Stimulated activated CD4-positive, alpha-beta T cell treated with anti-CD3 and anti-CD28 coated beads, TNF-alpha, amount 100 ng/mL, for 4 hours (primary cell): ENCODE measurements at regions not wholly inside any gene's neighbourhood (a gene's known extent, or its start where the extent isn't known, plus 50 kb on each side); places are given as distances from the start of the nearest gene placed in this dataset.
"Not testable (repeated sequence)": the region's sequence is repeated elsewhere in the genome, so short reads cannot be mapped to it uniquely, and the experiment has no call there.

Experiments used
- DNase-seq, 3 experiments: peaks; one replicate each; pipeline ENCODE4 v3.0.0-alpha.2; 2020; ENCODE audit warnings: low read depth in 3 of 3

DNA sequence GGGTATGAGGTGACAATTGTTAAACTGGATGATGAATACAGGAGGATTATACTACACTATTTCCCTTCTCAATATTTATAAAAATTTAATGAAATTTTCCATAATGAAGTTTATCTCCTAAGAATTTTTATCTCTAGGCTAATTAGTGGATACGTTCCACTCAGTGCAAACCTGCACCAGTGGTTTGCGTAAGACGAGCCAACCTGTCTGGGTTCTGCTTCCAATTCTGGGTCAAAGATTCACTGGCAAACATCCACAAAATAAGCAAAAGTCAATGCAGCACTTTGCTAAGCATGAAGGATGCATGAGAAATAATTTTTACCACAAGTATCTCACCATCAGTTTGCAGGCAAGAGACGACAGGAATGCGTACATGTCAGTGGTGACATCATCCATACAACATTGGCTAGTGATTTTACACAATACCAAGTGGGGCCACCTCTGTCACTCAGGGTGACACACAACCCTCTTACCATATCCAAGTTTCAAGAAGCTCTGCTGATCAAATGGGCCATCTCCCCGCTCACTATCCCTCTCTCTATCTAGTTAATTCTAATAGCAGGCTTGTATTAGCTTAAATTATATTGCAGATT is 51.7 kb downstream of the FAM50B start:
- DNase-seq = no peak

DNA sequence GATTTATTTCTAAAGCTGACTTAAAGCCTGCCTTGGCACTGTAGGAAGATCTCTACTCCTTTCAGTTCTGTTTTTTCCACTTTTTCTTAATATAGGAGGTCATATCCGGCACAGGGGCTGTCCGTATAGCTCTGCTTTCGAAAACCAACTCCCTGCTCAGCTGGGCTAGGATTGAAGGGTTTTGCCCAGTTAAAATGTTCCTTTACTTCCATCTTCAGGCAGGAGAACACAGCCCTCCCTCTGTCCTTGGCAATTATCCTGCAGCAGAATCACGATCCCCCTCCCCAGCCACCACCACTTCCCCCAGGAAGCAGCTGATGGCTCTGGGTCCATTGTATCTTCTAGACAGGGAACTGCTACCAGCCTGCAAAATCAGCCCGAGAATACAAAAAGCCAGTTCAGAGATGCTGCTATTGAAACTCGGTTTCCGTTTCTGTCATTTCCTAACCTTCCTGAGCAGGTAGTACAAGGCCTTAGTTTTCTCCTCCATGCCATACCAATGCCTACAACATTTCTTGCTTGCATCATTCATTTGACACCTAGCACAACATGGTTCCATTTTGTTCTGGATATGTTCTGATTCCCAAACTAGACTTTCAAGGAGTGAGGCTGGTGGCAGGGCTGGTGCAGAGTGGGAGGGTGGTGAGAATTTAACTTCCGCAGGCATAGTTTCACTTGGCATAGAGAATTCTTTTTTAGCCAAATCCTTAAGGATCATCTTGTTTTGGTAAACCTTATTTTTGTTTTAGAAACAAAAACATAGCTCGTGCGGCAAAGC is 53.9 kb downstream of the FAM50B start:
- DNase-seq = no peak

DNA sequence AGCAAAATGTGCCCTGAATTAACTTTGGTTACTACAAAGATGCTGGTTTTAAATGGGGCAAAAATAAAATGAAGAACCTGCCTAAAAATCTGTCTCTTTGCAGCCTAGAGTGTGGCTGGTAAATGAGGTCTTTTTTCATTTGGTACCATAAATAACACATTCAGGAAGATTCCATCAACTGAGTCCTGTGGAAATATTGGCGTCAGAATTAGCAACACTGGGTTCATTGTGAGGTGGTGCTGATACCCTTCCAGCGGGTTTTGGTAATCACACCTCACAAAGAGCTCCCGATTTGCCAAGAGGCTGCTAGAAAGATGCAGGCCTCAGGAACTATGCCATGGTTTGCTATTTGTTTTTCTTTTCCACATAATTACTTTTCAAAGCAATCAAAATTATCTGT is 55.3 kb downstream of the FAM50B start:
- DNase-seq = no peak

DNA sequence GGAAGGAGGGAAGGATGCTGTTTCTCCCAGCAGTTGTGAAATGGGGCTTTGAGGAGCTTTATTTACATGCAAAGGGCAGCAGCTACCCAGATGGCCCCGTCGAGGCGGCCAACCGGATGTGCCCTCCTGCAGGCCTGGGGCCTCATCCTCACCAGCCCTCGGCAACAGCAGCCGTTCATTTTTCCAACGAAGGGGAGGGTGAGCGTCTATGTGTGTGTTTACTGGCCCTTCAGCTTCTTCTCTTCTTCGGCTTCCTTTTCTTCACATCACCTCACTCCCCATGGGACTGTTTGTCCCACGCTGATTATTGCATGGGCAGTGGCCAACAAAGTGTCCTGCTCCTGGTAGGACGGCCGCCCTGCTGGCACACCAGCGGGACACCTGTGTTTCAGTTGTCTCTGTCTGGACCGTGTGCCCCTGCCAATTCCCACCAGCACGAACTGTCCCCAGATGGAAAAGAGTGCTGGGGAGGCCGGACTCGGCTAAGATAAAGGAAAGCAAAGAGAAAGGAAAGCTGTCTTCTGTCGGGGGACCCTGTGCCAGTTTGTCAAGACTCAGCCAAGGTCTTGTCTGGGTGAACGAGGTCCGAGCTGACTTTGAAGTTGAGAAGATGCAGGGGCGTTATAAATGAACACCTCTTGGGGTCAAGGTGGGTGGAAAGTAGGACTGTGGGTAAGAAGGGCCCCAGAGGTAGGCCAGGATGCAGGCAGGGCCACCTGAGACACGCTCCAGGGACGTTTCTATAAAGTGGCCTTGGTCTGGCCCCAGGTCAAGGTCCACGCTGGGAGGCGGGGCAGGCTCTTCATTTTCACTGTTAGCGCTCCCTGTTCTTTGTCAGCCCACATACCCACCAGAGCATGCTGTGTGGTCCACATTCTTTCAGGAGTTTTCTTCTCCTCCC is 57.0 kb downstream of the FAM50B start:
- no peak for DNase-seq

DNA sequence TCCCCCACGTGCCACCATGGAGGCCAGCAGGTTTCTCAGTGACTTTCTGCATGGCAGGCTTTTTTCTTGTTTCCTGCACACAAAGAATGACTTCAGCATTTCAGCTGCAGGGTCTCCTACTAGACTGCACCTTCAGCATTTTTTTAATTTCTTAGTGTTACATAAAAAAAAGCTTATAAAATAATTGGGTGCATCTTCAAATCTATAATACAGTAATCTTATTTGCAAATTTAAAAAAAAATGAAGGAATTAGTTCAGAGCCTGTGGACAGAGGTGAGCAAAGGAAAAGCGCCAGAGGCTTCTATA is 57.6 kb downstream of the FAM50B start:
- DNase-seq = no peak

DNA sequence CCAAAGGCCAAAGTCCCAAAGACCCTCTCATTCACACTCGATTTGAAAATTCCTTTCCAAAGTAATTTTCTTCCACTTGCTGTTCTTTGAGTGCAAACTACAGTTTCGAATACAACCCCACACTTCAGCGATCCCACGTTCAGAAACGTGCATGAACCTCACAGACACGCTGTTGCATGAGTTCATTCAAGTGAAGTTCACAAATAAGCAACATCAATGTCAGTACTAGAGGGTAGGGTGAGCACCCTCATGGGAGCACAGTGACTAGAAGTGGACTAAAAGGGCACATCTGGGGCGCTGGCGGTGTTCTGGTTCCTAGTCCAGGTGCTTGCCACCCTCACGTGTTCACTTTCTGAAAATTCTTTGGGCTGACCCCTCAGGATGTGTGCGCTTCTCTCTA is 59.0 kb downstream of the FAM50B start:
- DNase-seq = no peak

DNA sequence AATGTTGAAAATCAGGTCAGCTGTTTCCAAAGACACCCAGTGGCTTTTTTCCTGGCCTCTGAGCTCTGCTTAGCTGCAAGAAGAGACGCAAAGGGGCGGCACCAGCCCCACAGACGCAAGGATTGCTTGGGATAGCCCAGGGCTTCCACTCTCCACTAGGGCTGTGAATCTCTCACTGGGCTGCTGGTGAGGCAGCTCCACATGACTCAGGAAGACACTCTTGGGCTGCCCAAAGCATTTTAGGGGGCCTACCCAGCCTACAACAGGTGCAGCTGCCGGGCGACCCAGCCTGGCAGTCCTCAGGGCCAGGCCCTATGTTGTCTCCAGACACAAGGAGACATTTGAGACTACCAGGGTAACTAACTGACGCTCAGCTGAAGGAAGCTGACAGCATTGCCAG is 59.8 kb downstream of the FAM50B start:
- no peak for DNase-seq

DNA sequence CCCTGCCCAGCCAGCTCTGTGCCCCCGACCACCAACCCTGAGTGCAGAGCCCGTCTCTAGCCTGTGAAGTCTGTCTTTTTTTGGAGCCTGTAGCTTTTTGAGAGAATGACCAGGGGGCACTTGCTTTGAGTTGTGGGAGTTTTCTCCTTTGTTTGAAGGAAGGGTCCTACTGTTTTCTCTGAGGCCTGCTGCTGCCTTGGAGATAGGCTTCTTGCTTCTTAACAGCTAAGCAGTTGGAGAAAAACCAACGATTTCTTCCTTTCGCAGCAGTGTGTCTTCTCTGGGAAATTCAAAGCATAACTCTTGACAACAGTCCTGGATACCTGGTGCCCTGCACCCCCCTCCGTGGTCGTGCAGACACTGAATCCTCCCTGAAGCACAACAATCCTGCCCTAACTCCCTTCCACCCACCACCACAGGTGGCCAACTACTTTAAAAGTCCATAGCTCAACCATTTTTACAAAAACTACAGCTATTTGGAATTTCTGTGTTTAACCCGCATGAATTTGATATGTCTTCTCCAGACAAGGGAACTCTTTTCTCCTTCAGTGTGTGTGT is 61.0 kb downstream of the FAM50B start:
- no peak for DNase-seq

DNA sequence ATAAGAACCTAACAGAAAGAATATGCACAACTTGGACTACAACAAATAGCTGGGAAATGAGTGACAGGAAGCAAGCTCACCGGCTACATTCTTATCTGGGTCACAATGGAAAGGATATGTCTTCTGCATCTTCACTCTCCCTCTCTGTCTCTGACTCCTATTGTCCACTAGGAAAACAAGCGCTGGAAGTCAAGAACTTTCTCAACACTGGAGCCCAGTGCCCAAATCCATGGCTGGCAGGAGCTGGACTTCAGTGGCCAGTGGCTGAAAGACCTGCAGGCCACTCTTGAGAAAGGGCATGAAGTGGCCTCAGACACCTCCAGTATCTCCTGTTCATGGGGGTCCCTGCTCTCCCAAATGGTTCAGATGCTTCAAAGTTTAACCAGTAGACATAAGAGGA is 62.0 kb downstream of the FAM50B start:
- no peak for DNase-seq

DNA sequence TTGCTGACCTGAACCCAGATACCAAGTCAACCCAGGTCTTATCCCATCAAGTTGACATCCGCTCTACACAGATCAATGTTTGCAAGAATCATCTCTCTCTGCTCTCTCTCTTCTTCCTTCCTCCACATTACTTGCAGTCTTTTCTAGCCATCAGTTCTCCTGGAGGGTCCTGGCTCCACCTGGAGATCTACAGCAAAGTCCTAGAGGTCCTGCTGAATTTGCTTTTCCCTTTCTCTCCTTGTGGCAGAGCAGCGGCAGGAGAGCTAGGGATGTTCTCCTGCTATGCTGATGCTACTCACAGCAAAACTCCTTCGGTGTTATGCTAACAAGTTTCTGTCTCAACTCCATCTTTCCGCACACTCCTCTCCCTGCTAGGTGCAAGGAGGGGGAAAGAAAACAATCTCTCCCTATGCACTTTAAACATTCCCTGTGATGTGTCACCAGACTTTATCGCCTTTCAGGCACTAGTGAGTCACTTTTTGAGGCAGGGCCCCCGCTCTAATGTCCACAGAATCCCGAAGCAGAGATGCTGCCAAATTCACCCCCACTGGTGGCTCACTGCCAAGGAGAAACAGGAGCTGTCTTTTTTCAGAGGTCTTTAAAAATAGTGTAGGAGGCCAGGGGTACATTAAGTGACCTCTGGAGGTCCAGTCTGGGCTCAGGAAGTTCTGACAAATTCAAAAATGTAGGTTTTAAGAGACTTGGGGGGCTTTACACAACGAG is 62.6 kb downstream of the FAM50B start:
- no peak for DNase-seq

DNA sequence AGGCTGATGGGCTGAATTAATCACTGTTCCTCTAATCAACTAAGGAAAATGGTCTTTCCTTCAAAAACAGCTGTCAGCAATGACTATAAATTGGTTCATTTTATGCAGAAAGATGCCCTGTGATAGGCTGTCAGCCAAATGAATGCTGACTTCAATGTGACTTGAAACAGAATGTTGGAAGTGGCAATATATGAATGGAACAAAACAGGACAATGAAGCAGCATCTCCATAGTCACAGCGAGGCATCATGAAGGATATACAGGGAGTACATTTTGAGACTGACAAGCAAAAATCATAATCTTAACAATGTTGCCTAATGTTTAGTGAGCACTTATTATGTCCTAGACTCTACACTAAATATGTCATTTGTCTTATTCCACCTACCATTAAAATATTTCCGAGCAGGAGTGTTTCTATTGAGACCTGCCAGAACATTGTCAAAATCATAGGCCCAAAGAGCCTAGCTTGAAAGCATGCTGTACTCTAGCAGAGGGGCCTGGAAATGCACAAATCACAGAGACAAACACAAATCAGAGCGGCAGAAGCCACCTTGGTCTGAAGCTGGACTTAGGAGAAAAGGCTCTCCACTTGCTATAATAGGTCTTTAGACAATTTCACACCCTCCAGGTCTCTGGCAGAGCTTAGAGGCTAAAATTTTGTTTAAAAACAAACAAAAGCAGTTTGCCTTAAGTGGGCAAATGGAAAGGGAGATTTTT is 63.3 kb downstream of the FAM50B start:
- DNase-seq = no peak

DNA sequence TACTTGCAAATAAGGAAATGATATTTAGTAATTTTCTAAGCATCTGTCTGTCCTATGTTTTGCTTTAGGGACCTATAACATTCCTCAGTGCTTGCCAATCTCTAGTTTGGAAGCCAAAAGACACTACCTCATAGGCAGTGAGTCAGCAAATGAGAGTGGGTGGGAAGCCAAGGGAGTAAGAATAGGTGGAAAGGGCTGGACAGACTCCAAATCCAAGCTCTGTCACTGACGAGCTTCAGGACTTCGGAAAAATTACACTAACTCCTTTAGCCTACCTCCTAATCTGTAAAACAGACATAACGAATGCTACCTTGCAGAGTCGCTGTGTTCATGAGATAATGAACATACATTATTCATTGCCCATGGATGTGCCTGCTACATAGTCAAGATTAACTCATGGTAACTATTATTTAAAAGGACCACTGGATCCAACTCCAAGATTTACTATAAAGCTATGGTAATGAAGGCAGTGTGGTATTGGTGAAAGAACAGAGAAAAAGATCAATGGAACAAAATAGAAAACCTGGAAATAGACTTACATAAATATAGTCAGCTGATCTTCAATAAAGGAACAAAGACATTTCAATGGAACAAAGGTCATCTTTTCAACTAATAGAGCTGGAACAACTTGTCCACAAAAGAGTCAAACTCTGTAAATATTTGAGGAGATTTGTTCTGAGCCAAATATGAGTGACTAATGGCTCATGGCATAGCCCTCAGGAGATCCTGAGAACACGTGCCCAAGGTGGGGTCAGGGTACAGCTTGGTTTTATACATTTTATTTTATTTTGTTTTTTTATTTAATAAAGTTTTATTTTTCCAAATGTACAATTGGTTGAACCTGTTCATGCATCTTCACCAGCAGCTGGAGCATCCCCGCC is 64.1 kb downstream of the FAM50B start:
- DNase-seq = no peak

DNA sequence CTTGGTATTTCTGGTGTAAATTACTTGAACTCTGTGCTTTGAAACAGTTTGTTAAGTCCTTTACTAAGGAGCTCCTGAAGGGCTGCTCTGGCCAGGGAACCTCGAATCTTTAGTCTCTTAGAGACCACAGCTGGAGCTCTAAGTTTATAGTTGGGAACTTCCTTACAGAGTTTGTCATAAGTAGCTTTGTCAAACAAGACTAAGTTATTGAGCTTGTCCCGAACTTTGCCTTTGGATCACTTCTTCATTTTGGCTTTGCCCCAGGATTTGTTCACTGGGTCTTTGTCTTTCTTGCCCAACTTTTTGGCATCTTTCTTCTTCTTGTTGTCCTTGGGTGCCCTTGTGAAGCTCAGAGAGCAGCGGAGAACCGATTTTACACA is 64.8 kb downstream of the FAM50B start:
- no peak for DNase-seq

DNA sequence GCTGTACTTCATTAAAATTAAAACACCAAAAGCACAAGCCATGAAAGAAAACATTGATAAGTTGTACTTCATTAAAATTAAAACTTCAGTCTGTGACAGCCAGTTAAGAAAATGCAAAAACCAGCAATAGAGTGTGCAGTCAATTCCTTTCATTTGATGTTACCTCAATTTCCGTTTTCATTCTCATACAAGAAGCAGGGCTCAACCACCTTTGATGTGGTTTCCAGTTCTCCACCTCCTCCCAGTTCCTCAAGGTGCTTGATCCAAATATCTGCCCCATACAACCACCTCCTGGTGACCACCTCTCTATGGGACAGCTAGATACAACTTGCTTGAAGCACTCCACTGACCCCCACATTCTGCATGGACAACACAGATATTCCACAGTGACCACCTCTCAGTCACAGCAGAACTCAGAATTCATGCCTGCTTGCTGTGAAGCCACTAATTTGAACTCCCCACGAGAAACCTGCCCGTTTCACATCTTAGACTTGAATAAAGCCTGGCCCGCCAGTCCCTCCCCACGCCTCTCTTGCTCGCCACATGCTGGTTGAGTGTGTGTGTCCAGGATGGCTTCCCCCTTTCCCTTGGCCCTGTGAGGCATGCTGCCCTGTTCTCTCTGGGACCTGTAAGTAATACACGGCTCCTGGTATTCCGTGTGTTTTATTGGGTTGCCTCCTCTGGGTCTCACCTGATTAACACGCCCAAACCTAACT is 66.1 kb downstream of the FAM50B start:
- DNase-seq = peak in 1 of 3 experiments; percentile 4

DNA sequence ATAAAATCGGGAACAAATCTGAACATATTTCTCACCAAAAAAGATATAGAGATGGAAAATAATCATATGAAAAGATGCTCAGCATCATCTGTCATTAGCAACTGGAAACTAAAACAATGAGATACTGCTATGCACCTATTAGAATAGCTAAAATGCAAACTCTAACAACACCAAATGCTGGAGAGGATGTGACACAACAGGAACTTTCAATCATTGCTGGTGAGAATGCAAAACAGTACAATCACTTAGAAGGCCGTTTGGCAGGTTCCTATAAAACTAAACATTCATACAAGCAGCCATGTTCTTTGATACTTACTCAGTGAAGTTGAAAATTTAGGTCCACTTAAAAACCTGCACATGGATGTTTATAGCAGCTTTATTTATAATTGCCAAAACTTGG is 67.0 kb downstream of the FAM50B start:
- no peak for DNase-seq

DNA sequence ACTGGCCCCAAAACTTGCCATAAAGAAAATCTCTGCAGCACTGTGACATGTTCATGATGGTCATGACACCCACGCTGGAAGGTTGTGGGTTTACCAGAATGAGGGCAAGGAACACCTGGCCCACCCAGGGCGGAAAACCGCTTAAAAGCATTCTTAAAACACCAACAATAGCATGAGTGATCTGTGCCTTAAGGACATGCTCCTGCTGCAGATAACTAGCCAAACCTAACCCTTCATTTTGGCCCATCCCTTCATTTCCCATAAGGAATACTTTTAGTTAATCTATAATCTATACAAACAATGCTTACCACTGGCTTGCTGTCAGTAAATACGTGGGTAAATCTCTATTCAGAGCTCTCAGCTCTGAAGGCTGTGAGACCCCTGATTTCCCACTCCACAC is 67.6 kb downstream of the FAM50B start:
- DNase-seq = not testable (repeated sequence)

DNA sequence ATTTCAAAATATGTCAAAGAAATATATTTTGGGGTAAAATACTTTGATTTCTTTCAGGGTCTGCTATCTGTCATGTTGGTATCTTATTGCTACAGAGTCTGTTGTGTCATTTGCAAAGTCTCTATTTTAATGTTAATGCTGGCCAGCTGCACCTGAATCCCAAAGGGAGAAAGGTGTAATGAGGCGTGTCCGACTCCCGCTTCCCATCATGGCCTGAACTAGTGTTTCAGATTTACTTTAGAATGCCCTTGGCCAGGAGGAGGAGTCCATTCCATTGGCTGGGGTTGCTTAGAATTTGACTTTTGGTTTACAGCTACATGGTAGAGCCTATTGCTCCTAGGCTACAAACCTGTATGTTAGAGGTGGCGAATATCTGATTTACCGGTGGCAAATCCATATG is 69.3 kb downstream of the FAM50B start:
- no peak for DNase-seq

DNA sequence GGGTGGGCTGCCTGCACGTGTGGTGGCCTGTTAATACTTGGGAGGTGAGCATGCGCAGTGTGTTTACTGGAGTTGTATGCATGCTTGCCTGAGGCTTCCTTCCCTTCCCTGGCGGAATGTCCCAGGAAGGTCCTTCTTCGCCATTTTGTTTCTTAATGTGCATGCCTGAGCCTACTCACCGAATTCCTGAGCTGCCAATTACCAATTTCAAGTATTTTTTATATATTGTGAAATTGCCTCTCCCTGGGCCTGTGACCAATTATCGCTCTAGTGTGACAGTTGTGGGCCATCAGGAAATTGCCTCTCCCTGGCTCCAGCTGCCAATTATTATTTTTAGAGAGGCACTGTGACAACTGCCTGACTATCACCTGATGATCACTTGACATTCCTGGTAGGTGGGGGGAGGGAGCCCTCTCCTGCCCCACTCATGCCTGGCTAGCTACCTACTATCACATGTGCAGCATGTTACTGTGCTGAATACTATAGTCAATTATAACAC is 70.0 kb downstream of the FAM50B start:
- no peak for DNase-seq

DNA sequence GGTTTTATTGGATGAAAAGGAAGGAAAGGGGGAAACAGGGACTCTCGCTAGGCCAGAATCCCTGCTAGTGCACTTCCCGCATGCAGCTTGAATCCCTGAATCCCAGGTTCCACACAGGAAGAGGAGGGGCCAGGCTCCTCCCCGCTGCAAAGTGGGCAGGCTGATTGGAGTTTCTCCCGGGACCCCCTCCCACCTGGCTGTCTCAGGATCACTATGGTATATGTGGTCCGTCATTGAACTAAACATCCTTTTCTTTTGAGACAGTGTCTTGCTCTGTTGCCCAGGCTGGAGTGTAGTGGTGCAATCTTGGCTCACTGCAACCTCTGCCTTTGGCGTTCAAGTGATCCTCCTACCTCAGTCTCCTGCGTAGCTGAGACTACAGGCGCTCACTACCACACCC is 70.7 kb downstream of the FAM50B start:
- DNase-seq = no peak
